Neural crest cell (in vitro differentiated cells): ENCODE measurements at regions not wholly inside any gene's neighbourhood (a gene's known extent, or its start where the extent isn't known, plus 50 kb on each side); places are given as distances from the start of the nearest gene placed in this dataset.
"Not testable (repeated sequence)": the region's sequence is repeated elsewhere in the genome, so short reads cannot be mapped to it uniquely, and the experiment has no call there.

Source experiments
- DNase-seq: peaks from one replicate; pipeline ENCODE4 v3.0.0; 2021; ENCODE audit warnings: low read depth, mixed read lengths, low spot score
- H3K27ac Mint-ChIP-seq: one replicate; pipeline ENCODE4 v1.8.0; 2021; ENCODE audit warnings: mild to moderate bottlenecking, mixed read lengths; ENCODE audit not compliant: unreplicated experiment
- H3K27me3 Mint-ChIP-seq: 2 replicates; pipeline ENCODE4 v1.8.0; 2021; ENCODE audit warnings: low read depth, mild to moderate bottlenecking, mixed read lengths
- H3K36me3 Mint-ChIP-seq: 2 replicates; pipeline ENCODE4 v1.8.0; 2021; ENCODE audit warnings: low read depth, mild to moderate bottlenecking, mixed read lengths
- H3K4me1 Mint-ChIP-seq: 2 replicates; pipeline ENCODE4 v1.8.0; 2021; ENCODE audit warnings: mixed read lengths
- H3K4me3 Mint-ChIP-seq: one replicate; pipeline ENCODE4 v1.8.0; 2021; ENCODE audit warnings: mild to moderate bottlenecking, mixed read lengths
- H3K9me3 Mint-ChIP-seq: 2 replicates; pipeline ENCODE4 v1.8.0; 2021; ENCODE audit warnings: mixed read lengths
- CTCF ChIP-seq: fragments of 200-600 bp; sonication (generic); conservative IDR thresholded peaks from 2 replicates; pipeline ENCODE4 v1.5.0; 2021; ENCODE audit warnings: antibody characterized with exemption, mild to moderate bottlenecking

- H3K27ac Mint-ChIP-seq, result no peak overlapping the region
- no peaks in the 10 kb centered on the region for H3K27me3 Mint-ChIP-seq
- H3K4me1 Mint-ChIP-seq, result peaks cover 9% of the 10 kb centered on the region
- DNase-seq, result no peak
- H3K4me3 Mint-ChIP-seq, result no peak overlapping the region
- no peak for TF ChIP-seq CTCF
- no peaks in the 10 kb centered on the region for H3K36me3 Mint-ChIP-seq
- no peaks in the 10 kb centered on the region for H3K9me3 Mint-ChIP-seq
Measured at GRCh38 chr12:74018849-74019248, 518.8 kb upstream of the ATXN7L3B start.

GRCh38 chr12:74021937-74022336 lies 515.7 kb upstream of the ATXN7L3B start:
- peak; percentile 61 for DNase-seq
- Mint-ChIP-seq H3K36me3 (no peaks in the 10 kb centered on the region), H3K4me3 (no peak overlapping the region), H3K9me3 (no peaks in the 10 kb centered on the region), H3K27me3 (no peaks in the 10 kb centered on the region), H3K4me1 (peaks cover 9% of the 10 kb centered on the region), H3K27ac (no peak overlapping the region)
- TF ChIP-seq CTCF, result peak; percentile 74

GRCh38 chr12:74031045-74031444 lies 506.6 kb upstream of the ATXN7L3B start:
- TF ChIP-seq CTCF, result no peak
- no peak overlapping the region for H3K27ac Mint-ChIP-seq
- no peaks in the 10 kb centered on the region for H3K36me3 Mint-ChIP-seq

GRCh38 chr12:74033531-74033930 lies 504.1 kb upstream of the ATXN7L3B start:
- Mint-ChIP-seq H3K27me3 (no peaks in the 10 kb centered on the region), H3K4me3 (no peak overlapping the region), H3K36me3 (no peaks in the 10 kb centered on the region), H3K27ac (no peak overlapping the region), H3K9me3 (peaks cover 11% of the 10 kb centered on the region), H3K4me1 (no peaks in the 10 kb centered on the region)
- DNase-seq, result no peak
- TF ChIP-seq CTCF, result no peak

More at GRCh38 chr12:74031045-74031444, 506.6 kb upstream of the ATXN7L3B start:
- Mint-ChIP-seq H3K9me3 (peaks cover 5% of the 10 kb centered on the region), H3K4me1 (no peaks in the 10 kb centered on the region), H3K4me3 (no peak overlapping the region), H3K27me3 (no peaks in the 10 kb centered on the region)
- DNase-seq, result no peak

GRCh38 chr12:74039138-74039537 lies 498.5 kb upstream of the ATXN7L3B start:
- not testable (repeated sequence) for H3K36me3 Mint-ChIP-seq, H3K27ac Mint-ChIP-seq, DNase-seq, H3K4me1 Mint-ChIP-seq, H3K4me3 Mint-ChIP-seq, H3K27me3 Mint-ChIP-seq
- peaks cover 19% of the 10 kb centered on the region for H3K9me3 Mint-ChIP-seq

GRCh38 chr12:74043343-74043742 lies 494.3 kb upstream of the ATXN7L3B start:
- no peaks in the 10 kb centered on the region for H3K36me3 Mint-ChIP-seq
- no peak for TF ChIP-seq CTCF
- peak overlapping the region; percentile 24 for H3K27ac Mint-ChIP-seq
- peaks cover 7% of the 10 kb centered on the region for H3K9me3 Mint-ChIP-seq
- H3K4me1 Mint-ChIP-seq, result no peaks in the 10 kb centered on the region
- H3K27me3 Mint-ChIP-seq, result no peaks in the 10 kb centered on the region
- DNase-seq, result no peak
- H3K4me3 Mint-ChIP-seq, result no peak overlapping the region
